Transverse colon (tissue), 4 donors: ENCODE measurements at regions not wholly inside any gene's neighbourhood (a gene's known extent, or its start where the extent isn't known, plus 50 kb on each side); places are given as distances from the start of the nearest gene placed in this dataset.

ENCODE experiments used
- CTCF ChIP-seq, 5 experiments: fragments of 200-600 bp in 3 of 5; fragments of 450-650 bp in 2 of 5; sonication (generic) in 3 of 5; IDR thresholded peaks; 1 replicate in 2 of 5; 2 replicates in 3 of 5; pipeline ENCODE4 v1.5.1; 2016 to 2017; ENCODE audit warnings: antibody characterized with exemption in 5 of 5, inconsistent platforms in 3 of 5, mild to moderate bottlenecking in 2 of 5, moderate library complexity in 1 of 5
- POLR2AphosphoS5 ChIP-seq, 3 donors: sonication (generic); formaldehyde crosslinking; IDR thresholded peaks; one replicate each; pipeline ENCODE4 v1.6.1; 2016; ENCODE audit warnings: antibody characterized with exemption in 3 of 3

GRCh38 chr14:85947461-85948139 is 417.7 kb downstream of the FLRT2 start:
- TF ChIP-seq CTCF (IDR thresholded peaks at IDR 0.05): no peak
- no peak for TF ChIP-seq POLR2AphosphoS5 (IDR thresholded peaks at IDR 0.05)
